ENCODE measurements at regions not wholly inside any gene's neighbourhood (a gene's known extent, or its start where the extent isn't known, plus 50 kb on each side); places are given as distances from the start of the nearest gene placed in this dataset.
"Not testable (repeated sequence)": the region's sequence is repeated elsewhere in the genome, so short reads cannot be mapped to it uniquely, and the experiment has no call there.

DNA sequence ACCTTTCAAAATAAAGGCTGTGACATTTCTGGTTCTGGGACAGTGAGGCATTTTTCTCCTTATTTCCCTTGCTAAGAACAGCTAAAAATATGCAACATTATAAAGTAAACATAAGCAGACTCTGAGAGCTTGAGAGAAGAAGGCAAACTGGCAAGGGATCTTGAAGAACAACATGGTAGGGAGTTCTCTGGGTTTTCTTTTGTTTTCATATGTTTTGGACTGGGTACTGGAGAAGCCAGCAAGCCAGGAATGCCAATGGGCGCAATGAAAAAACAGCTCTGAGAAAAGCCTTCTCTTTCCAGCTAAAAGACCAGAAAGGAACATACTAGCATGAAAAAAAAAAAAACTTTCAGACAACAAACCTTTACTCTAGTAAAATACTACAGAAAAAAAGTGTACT is 351.4 kb upstream of the HS6ST1 start:
- Histone ChIP-seq H3K27me3 (ENCODE audit: control insufficient read depth in 1 of 2, insufficient read depth in 2 of 2, low read length in 2 of 2) (no peaks in the 10 kb centered on the region), H3K4me1 (ENCODE audit: insufficient read depth, low read length) (no peaks in the 10 kb centered on the region), H3K27ac (ENCODE audit: low read depth in 1 of 2, low read length in 2 of 2) (no peak overlapping the region), H3K9me3 (ENCODE audit: control insufficient read depth in 1 of 2, insufficient read depth in 1 of 2, low read length in 2 of 2) (peaks cover 0 to 4% of the 10 kb centered on the region in 2 experiments), H3K4me3 (ENCODE audit: low read length) (no peak overlapping the region), H3K36me3 (ENCODE audit: insufficient read depth, low read length) (no peaks in the 10 kb centered on the region)
- Mint-ChIP-seq H3K9me3 (no peaks in the 10 kb centered on the region), H3K4me3 (no peak overlapping the region), H3K27me3 (peaks cover 12% of the 10 kb centered on the region), H3K36me3 (ENCODE audit: low read depth) (no peaks in the 10 kb centered on the region), H3K4me1 (ENCODE audit: low read depth) (no peaks in the 10 kb centered on the region), H3K27ac (no peak overlapping the region)
- no peak for ATAC-seq (ENCODE audit: poor library complexity)
- ChIA-PET CTCF (interaction anchor here (0.6 kb wide), 1 partner anchor 796 kb away, joined by 4 read pairs; no protein-coding TSS in a partner anchor), POLR2A (no interaction called here)
- intact Hi-C loops (cut with DNase I, micrococcal nuclease): no loop called here
- TF ChIP-seq, protein P1, sequence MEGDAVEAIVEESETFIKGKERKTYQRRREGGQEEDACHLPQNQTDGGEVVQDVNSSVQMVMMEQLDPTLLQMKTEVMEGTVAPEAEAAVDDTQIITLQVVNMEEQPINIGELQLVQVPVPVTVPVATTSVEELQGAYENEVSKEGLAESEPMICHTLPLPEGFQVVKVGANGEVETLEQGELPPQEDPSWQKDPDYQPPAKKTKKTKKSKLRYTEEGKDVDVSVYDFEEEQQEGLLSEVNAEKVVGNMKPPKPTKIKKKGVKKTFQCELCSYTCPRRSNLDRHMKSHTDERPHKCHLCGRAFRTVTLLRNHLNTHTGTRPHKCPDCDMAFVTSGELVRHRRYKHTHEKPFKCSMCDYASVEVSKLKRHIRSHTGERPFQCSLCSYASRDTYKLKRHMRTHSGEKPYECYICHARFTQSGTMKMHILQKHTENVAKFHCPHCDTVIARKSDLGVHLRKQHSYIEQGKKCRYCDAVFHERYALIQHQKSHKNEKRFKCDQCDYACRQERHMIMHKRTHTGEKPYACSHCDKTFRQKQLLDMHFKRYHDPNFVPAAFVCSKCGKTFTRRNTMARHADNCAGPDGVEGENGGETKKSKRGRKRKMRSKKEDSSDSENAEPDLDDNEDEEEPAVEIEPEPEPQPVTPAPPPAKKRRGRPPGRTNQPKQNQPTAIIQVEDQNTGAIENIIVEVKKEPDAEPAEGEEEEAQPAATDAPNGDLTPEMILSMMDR (IDR thresholded peaks at IDR 0.05): no peak
- DNase-seq: no peak

- H3K36me3 ChIP-seq (ENCODE audit: insufficient read depth, low read length); H3K27me3 Mint-ChIP-seq; H3K4me3 ChIP-seq (ENCODE audit: low read length); H3K27me3 ChIP-seq (ENCODE audit: control insufficient read depth in 1 of 2, insufficient read depth in 2 of 2, low read length in 2 of 2); H3K4me1 ChIP-seq (ENCODE audit: insufficient read depth, low read length); H3K4me1 Mint-ChIP-seq (ENCODE audit: low read depth); POLR2A ChIA-PET; H3K27ac Mint-ChIP-seq; H3K4me3 Mint-ChIP-seq; ATAC-seq (ENCODE audit: poor library complexity); H3K36me3 Mint-ChIP-seq (ENCODE audit: low read depth); H3K9me3 Mint-ChIP-seq; CTCF ChIA-PET; intact Hi-C loops (cut with DNase I, micrococcal nuclease); H3K9me3 ChIP-seq (ENCODE audit: control insufficient read depth in 1 of 2, insufficient read depth in 1 of 2, low read length in 2 of 2); H3K27ac ChIP-seq (ENCODE audit: low read depth in 1 of 2, low read length in 2 of 2); DNase-seq: not testable (repeated sequence)
Measured at GRCh38 chr2:128671981-128672757, 353.5 kb upstream of the HS6ST1 start.

DNA sequence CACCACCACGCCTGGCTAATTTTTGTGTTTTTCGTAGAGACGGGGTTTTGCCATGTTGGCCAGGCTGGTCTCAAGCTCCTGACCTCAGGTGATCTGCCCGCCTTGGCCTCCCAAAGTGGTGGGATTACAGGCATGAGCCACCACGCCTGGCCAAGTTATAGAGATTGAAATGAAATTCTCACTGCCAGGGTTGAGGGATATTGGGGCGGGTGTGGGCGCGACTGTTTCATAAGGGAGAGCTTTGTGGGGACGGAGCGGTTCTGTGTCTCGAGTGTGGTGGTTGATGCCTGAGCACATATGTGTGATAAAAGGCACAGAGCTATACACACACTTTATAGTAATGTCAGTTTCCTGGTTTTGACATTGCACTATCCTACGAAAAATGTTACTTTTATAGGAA is 361.0 kb upstream of the HS6ST1 start:
- H3K27ac ChIP-seq (ENCODE audit: low read depth in 1 of 2, low read length in 2 of 2); H3K4me3 Mint-ChIP-seq; intact Hi-C loops (cut with DNase I, micrococcal nuclease); H3K4me1 ChIP-seq (ENCODE audit: insufficient read depth, low read length); H3K27ac Mint-ChIP-seq; CTCF ChIA-PET; ATAC-seq (ENCODE audit: poor library complexity); H3K27me3 Mint-ChIP-seq; H3K9me3 ChIP-seq (ENCODE audit: control insufficient read depth in 1 of 2, insufficient read depth in 1 of 2, low read length in 2 of 2); H3K9me3 Mint-ChIP-seq; H3K36me3 Mint-ChIP-seq (ENCODE audit: low read depth); POLR2A ChIA-PET; H3K27me3 ChIP-seq (ENCODE audit: control insufficient read depth in 1 of 2, insufficient read depth in 2 of 2, low read length in 2 of 2); H3K4me1 Mint-ChIP-seq (ENCODE audit: low read depth); H3K4me3 ChIP-seq (ENCODE audit: low read length); H3K36me3 ChIP-seq (ENCODE audit: insufficient read depth, low read length); DNase-seq: not testable (repeated sequence)

- H3K4me1 ChIP-seq (ENCODE audit: insufficient read depth, low read length): no peaks in the 10 kb centered on the region
- ChIA-PET CTCF (no interaction called here), POLR2A (no interaction called here)
- DNase-seq (no peak), ATAC-seq (ENCODE audit: poor library complexity) (no peak)
- intact Hi-C loops (cut with DNase I, micrococcal nuclease): no loop called here
- H3K27ac Mint-ChIP-seq: no peak overlapping the region
- no peaks in the 10 kb centered on the region for H3K9me3 Mint-ChIP-seq
- peaks cover 0 to 4% of the 10 kb centered on the region in 2 experiments for H3K27me3 ChIP-seq (ENCODE audit: control insufficient read depth in 1 of 2, insufficient read depth in 2 of 2, low read length in 2 of 2)
- H3K27me3 Mint-ChIP-seq: no peaks in the 10 kb centered on the region
- no peaks in the 10 kb centered on the region for H3K9me3 ChIP-seq (ENCODE audit: control insufficient read depth in 1 of 2, insufficient read depth in 1 of 2, low read length in 2 of 2)
- H3K4me3 ChIP-seq (ENCODE audit: low read length): no peak overlapping the region
- H3K27ac ChIP-seq (ENCODE audit: low read depth in 1 of 2, low read length in 2 of 2): no peak overlapping the region
- TF ChIP-seq, protein P1 (IDR thresholded peaks at IDR 0.05): no peak
- no peaks in the 10 kb centered on the region for H3K36me3 Mint-ChIP-seq (ENCODE audit: low read depth)
- H3K4me1 Mint-ChIP-seq (ENCODE audit: low read depth): peaks cover 4% of the 10 kb centered on the region
- no peak overlapping the region for H3K4me3 Mint-ChIP-seq
- H3K36me3 ChIP-seq (ENCODE audit: insufficient read depth, low read length): no peaks in the 10 kb centered on the region
Measured at GRCh38 chr2:128681507-128681906, 362.8 kb upstream of the HS6ST1 start.

All from CD4-positive, alpha-beta T cell (primary cell).